GM12878 (cell line): ENCODE measurements at regions not wholly inside any gene's neighbourhood (a gene's known extent, or its start where the extent isn't known, plus 50 kb on each side); places are given as distances from the start of the nearest gene placed in this dataset.

Experiments used
- ATAC-seq: fragments of 200-7000 bp; cut with Tn5 transposase; 3 replicates; pipeline ENCODE4 v1.9.1; 2020; ENCODE audit warnings: mild to moderate bottlenecking, moderate library complexity
- BruUV-seq: library from RNA; stranded (reverse); fragments of 400-500 nt; replicated peaks from 2 replicates; lab custom pipeline; 2021; lab: Mats Ljungman, UMichigan
- CTCF ChIA-PET: fragments of 300-600 bp; sonication (Branson Sonifier 250); formaldehyde crosslinking; extraction: SDS; loops from one replicate; lab custom pipeline; 2021; ENCODE audit warnings: inconsistent platforms; lab: Yijun Ruan, JAX
- POLR2A ChIA-PET: fragments of 350-600 bp; formaldehyde crosslinking; extraction: SDS; loops from one replicate; lab custom pipeline; 2021; ENCODE audit warnings: inconsistent platforms; lab: Charles Lee
- RAD21 ChIA-PET: fragments of 300-600 bp; sonication (Branson Sonifier 250); formaldehyde crosslinking; loops from one replicate; lab custom pipeline; 2023; ENCODE audit warnings: antibody characterized with exemption; ENCODE audit not compliant: unreplicated experiment; lab: Charles Lee
- SMC1A ChIA-PET: fragments of 300-600 bp; sonication (Branson Sonifier 250); formaldehyde crosslinking; loops from one replicate; lab custom pipeline; 2023; ENCODE audit not compliant: unreplicated experiment, uncharacterized antibody; lab: Charles Lee
- DNase-seq: peaks from one replicate; pipeline ENCODE4 v3.0.0-alpha.2; 2011; ENCODE audit warnings: low read depth, low spot score
- FAIRE-seq: peaks from 3 replicates; lab custom pipeline; 2011; peaks lifted over from hg19 to GRCh38; lab: Jason Lieb, UNC
- H2AFZ ChIP-seq: 2 replicates; pipeline ENCODE4 v1.6.0; 2011; ENCODE audit warnings: low read depth, low read length, control low read depth; ENCODE audit not compliant: control insufficient read depth
- H3K27ac ChIP-seq: 2 replicates; pipeline ENCODE4 v1.5.1; 2011; ENCODE audit warnings: control low read depth; ENCODE audit not compliant: control insufficient read depth, insufficient read depth
- H3K27me3 ChIP-seq, 2 experiments: replicated peaks in 1 of 2; 2 replicates each; pipeline versions ENCODE4 v1.6.0 to v1.6.1; 2011; ENCODE audit warnings: low read length in 1 of 2; ENCODE audit not compliant: control insufficient read depth in 2 of 2, insufficient read depth in 2 of 2
- H3K36me3 ChIP-seq, 2 experiments: 2 replicates each; pipeline ENCODE4 v1.5.1; 2011; ENCODE audit warnings: low read length in 1 of 2; ENCODE audit not compliant: control insufficient read depth in 2 of 2, insufficient read depth in 2 of 2
- H3K4me1 ChIP-seq: 2 replicates; pipeline ENCODE4 v1.6.1; 2011; ENCODE audit warnings: mild to moderate bottlenecking, low read length, moderate library complexity, mixed read lengths; ENCODE audit not compliant: control insufficient read depth, insufficient read depth
- H3K4me2 ChIP-seq: 2 replicates; pipeline ENCODE4 v1.6.0; 2011; ENCODE audit warnings: control low read depth; ENCODE audit not compliant: control insufficient read depth, insufficient read depth
- H3K4me3 ChIP-seq: fragments of 200-600 bp; sonication (generic); 2 replicates; pipeline ENCODE4 v1.5.1; 2016
- H3K79me2 ChIP-seq: 2 replicates; pipeline ENCODE4 v1.6.0; 2011; ENCODE audit warnings: low read length; ENCODE audit not compliant: control insufficient read depth, insufficient read depth
- H3K9ac ChIP-seq: 2 replicates; pipeline ENCODE4 v1.8.0; 2011; ENCODE audit warnings: low read length, control low read depth, mixed read lengths; ENCODE audit not compliant: control insufficient read depth, insufficient read depth
- H3K9me3 ChIP-seq: replicated peaks from 3 replicates; pipeline ENCODE4 v1.5.1; 2011; ENCODE audit warnings: mild to moderate bottlenecking, low read length; ENCODE audit not compliant: control insufficient read depth, insufficient read depth
- H4K20me1 ChIP-seq: 2 replicates; pipeline ENCODE4 v1.6.0; 2011; ENCODE audit not compliant: control insufficient read depth, insufficient read depth
- ASH2L ChIP-seq: fragments of 300-600, 200-600 bp; sonication (generic); IDR thresholded peaks from 2 replicates; pipeline ENCODE4 v1.6.1; 2017; ENCODE audit warnings: low read depth, mild to moderate bottlenecking, borderline replicate concordance
- ATF7 ChIP-seq: fragments of 450-650 bp; IDR thresholded peaks from 2 replicates; pipeline ENCODE4 v1.6.1; 2016; ENCODE audit warnings: low read depth, mild to moderate bottlenecking
- CREB1 ChIP-seq: IDR thresholded peaks from 2 replicates; pipeline ENCODE4 v1.6.1; 2012; ENCODE audit warnings: low read depth, mild to moderate bottlenecking, inconsistent platforms
- IKZF1 ChIP-seq: fragments of 450-650 bp; conservative IDR thresholded peaks from 2 replicates; pipeline ENCODE4 v1.6.1; 2017; ENCODE audit warnings: antibody characterized with exemption, mild to moderate bottlenecking
- MTA3 ChIP-seq: IDR thresholded peaks from 2 replicates; pipeline ENCODE4 v1.6.1; 2012; ENCODE audit warnings: low read length, inconsistent platforms, borderline replicate concordance
- PAX5 ChIP-seq: IDR thresholded peaks from 2 replicates; pipeline ENCODE4 v1.6.1; 2011; ENCODE audit warnings: low read depth, low read length, borderline replicate concordance
- SMARCA5 ChIP-seq: fragments of 450-650 bp; IDR thresholded peaks from 2 replicates; pipeline ENCODE4 v1.6.1; 2017; ENCODE audit warnings: mild to moderate bottlenecking
- SREBF1 ChIP-seq: IDR thresholded peaks from 2 replicates; pipeline ENCODE4 v1.6.1; 2012; ENCODE audit warnings: mild to moderate bottlenecking, low read length
- ZSCAN29 ChIP-seq: fragments of 450-650 bp; IDR thresholded peaks from 2 replicates; pipeline ENCODE4 v1.6.1; 2017; ENCODE audit warnings: mild to moderate bottlenecking, moderate library complexity
- WGBS: methylation state at CpG from one replicate; pipeline ENCODE4 v1.1.6; 2016; ENCODE audit warnings: low lambda C conversion rate; ENCODE audit not compliant: insufficient replicate concordance, insufficient coverage; ENCODE audit errors: missing lambda C conversion rate; 5-methylcytosine and 5-hydroxymethylcytosine counted together
- in situ Hi-C: fragments of 300-500 bp; cut with MboI; formaldehyde crosslinking; loops from 9 replicates; pipeline ENCODE4 v1.14.3; 2018; ENCODE audit warnings: mixed read lengths
- intact Hi-C: fragments of 100-400 bp; cut with micrococcal nuclease; formaldehyde crosslinking; loops from one replicate; pipeline ENCODE4 v1.14.2; 2022; ENCODE audit not compliant: unreplicated experiment
- TF ChIP-seq, protein P1 (sequence below): fragments of 450-650 bp; IDR thresholded peaks from 2 replicates; pipeline ENCODE4 v1.6.1; 2016; ENCODE audit warnings: mild to moderate bottlenecking
- TF ChIP-seq, protein P2 (sequence below): fragments of 450-650 bp; IDR thresholded peaks from 2 replicates; pipeline ENCODE4 v1.6.1; 2017; ENCODE audit warnings: mild to moderate bottlenecking, moderate library complexity
- TF ChIP-seq, protein P3 (sequence below): IDR thresholded peaks from 2 replicates; pipeline ENCODE4 v1.6.1; 2011; ENCODE audit warnings: borderline replicate concordance, low read depth, mild to moderate bottlenecking, moderate library complexity, mixed read lengths, low read length; ENCODE audit not compliant: insufficient read depth; ENCODE audit errors: extremely low read length
- TF ChIP-seq, protein P4 (sequence below): fragments of 450-650 bp; IDR thresholded peaks from 2 replicates; pipeline ENCODE4 v1.6.1; 2017; ENCODE audit warnings: low read depth, mild to moderate bottlenecking, moderate library complexity

DNA sequence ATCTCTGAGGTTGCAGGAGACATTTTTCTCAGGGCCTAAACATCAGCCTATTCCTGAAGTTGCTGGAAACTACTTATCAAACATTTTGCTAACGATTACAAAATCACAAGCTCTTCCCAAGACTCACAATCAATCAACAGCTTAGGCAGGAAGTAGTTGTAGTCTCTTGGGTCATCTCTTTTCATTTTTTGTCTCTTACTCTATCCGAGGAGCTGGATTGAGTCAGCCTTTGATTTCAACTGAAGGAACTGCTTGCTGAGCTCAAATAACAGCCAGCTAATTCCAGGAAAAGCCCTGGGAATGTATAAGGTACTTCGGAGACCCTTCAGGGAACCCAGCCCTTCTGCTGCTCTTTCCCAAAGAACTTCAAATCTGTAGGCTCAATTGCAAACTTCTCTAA, 398.9 kb downstream of the PLK2 start (continued):
- TF ChIP-seq, protein P1, sequence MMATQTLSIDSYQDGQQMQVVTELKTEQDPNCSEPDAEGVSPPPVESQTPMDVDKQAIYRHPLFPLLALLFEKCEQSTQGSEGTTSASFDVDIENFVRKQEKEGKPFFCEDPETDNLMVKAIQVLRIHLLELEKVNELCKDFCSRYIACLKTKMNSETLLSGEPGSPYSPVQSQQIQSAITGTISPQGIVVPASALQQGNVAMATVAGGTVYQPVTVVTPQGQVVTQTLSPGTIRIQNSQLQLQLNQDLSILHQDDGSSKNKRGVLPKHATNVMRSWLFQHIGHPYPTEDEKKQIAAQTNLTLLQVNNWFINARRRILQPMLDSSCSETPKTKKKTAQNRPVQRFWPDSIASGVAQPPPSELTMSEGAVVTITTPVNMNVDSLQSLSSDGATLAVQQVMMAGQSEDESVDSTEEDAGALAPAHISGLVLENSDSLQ = no peak
- TF ChIP-seq, all 136 proteins: peak for 0

DNA sequence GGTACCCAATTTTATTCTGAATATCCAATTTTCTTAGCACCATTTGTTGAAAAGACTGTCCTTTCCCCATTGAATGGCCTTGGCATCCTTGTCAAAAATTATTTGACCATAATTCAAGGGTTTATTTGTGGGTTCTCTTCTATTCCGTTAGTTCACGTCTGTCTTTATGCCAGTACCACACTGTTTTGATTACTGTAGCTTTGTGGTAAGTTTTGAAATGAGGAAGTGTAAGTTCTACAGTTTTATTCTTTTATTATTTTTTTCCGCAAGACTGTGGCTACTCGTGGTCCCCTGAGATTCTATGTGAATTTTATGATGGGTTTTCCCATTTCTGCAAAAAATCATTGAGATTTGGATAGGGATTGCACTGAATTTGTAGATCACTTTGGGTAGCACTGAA, 402.6 kb downstream of the PLK2 start:
- BruUV-seq = no TSS peak
- in situ Hi-C loops = no loop called here
- no peaks in the 10 kb centered on the region for H3K36me3 ChIP-seq
- H3K79me2 ChIP-seq = no peaks in the 10 kb centered on the region
- no peaks in the 10 kb centered on the region for H4K20me1 ChIP-seq
- H2AFZ ChIP-seq = no peak overlapping the region
- ChIA-PET POLR2A (no interaction called here), SMC1A (no interaction called here), RAD21 (no interaction called here), CTCF (no interaction called here)
- no peak overlapping the region for H3K27ac ChIP-seq
- intact Hi-C loops = no loop called here
- H3K4me3 ChIP-seq = no peak overlapping the region
- no peaks in the 10 kb centered on the region for H3K27me3 ChIP-seq
- H3K4me1 ChIP-seq = no peaks in the 10 kb centered on the region
- no peak overlapping the region for H3K4me2 ChIP-seq
- no peak overlapping the region for H3K9ac ChIP-seq
- DNase-seq (no peak), FAIRE-seq (no peak), ATAC-seq (no peak)
- H3K9me3 ChIP-seq = no peaks in the 10 kb centered on the region
- 53% methylated on average over 4 of the region's 4 CpGs for WGBS
- TF ChIP-seq, protein P2, sequence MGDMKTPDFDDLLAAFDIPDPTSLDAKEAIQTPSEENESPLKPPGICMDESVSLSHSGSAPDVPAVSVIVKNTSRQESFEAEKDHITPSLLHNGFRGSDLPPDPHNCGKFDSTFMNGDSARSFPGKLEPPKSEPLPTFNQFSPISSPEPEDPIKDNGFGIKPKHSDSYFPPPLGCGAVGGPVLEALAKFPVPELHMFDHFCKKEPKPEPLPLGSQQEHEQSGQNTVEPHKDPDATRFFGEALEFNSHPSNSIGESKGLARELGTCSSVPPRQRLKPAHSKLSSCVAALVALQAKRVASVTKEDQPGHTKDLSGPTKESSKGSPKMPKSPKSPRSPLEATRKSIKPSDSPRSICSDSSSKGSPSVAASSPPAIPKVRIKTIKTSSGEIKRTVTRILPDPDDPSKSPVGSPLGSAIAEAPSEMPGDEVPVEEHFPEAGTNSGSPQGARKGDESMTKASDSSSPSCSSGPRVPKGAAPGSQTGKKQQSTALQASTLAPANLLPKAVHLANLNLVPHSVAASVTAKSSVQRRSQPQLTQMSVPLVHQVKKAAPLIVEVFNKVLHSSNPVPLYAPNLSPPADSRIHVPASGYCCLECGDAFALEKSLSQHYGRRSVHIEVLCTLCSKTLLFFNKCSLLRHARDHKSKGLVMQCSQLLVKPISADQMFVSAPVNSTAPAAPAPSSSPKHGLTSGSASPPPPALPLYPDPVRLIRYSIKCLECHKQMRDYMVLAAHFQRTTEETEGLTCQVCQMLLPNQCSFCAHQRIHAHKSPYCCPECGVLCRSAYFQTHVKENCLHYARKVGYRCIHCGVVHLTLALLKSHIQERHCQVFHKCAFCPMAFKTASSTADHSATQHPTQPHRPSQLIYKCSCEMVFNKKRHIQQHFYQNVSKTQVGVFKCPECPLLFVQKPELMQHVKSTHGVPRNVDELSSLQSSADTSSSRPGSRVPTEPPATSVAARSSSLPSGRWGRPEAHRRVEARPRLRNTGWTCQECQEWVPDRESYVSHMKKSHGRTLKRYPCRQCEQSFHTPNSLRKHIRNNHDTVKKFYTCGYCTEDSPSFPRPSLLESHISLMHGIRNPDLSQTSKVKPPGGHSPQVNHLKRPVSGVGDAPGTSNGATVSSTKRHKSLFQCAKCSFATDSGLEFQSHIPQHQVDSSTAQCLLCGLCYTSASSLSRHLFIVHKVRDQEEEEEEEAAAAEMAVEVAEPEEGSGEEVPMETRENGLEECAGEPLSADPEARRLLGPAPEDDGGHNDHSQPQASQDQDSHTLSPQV = no peak
- no peak for TF ChIP-seq ZSCAN29
- TF ChIP-seq PAX5 = no peak
- no peak for TF ChIP-seq ATF7
- TF ChIP-seq SMARCA5 = no peak
- TF ChIP-seq IKZF1 = no peak
- no peak for TF ChIP-seq SREBF1
- no peak for TF ChIP-seq ASH2L
- TF ChIP-seq, protein P3, sequence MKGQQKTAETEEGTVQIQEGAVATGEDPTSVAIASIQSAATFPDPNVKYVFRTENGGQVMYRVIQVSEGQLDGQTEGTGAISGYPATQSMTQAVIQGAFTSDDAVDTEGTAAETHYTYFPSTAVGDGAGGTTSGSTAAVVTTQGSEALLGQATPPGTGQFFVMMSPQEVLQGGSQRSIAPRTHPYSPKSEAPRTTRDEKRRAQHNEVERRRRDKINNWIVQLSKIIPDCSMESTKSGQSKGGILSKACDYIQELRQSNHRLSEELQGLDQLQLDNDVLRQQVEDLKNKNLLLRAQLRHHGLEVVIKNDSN = no peak
- TF ChIP-seq, protein P4, sequence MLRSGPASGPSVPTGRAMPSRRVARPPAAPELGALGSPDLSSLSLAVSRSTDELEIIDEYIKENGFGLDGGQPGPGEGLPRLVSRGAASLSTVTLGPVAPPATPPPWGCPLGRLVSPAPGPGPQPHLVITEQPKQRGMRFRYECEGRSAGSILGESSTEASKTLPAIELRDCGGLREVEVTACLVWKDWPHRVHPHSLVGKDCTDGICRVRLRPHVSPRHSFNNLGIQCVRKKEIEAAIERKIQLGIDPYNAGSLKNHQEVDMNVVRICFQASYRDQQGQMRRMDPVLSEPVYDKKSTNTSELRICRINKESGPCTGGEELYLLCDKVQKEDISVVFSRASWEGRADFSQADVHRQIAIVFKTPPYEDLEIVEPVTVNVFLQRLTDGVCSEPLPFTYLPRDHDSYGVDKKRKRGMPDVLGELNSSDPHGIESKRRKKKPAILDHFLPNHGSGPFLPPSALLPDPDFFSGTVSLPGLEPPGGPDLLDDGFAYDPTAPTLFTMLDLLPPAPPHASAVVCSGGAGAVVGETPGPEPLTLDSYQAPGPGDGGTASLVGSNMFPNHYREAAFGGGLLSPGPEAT = no peak
- no peak for TF ChIP-seq CREB1
- no peak for TF ChIP-seq MTA3
